Neural cell (in vitro differentiated cells): ENCODE measurements at regions not wholly inside any gene's neighbourhood (a gene's known extent, or its start where the extent isn't known, plus 50 kb on each side); places are given as distances from the start of the nearest gene placed in this dataset.

Experiments used
- H2AFZ ChIP-seq: fragments of 200-600, 300-800 bp; sonication (generic), shearing (Covaris generic); 2 replicates; pipeline ENCODE4 v1.6.0; 2014; ENCODE audit warnings: low read depth, mild to moderate bottlenecking, antibody characterized with exemption, low read length, moderate library complexity
- H3F3A ChIP-seq: fragments of 200-600 bp; shearing (Covaris generic); 2 replicates; pipeline ENCODE4 v1.6.1; 2016; ENCODE audit warnings: mild to moderate bottlenecking, moderate library complexity, mixed read lengths, antibody characterized with exemption, low read length; ENCODE audit not compliant: insufficient read depth, poor library complexity, severe bottlenecking
- H3K27ac ChIP-seq: fragments of 200-600, 300-800 bp; sonication (generic), shearing (Covaris generic); 2 replicates; pipeline ENCODE4 v1.5.1; 2014; ENCODE audit warnings: mild to moderate bottlenecking, low read length, moderate library complexity
- H3K27me3 ChIP-seq: fragments of 300-800, 200-600 bp; sonication (generic), shearing (Covaris generic); 2 replicates; pipeline ENCODE4 v1.6.0; 2014; ENCODE audit warnings: mild to moderate bottlenecking, low read depth, low read length, moderate library complexity; ENCODE audit not compliant: insufficient read depth
- H3K36me3 ChIP-seq: fragments of 300-800, 200-600 bp; sonication (generic), shearing (Covaris generic); 2 replicates; pipeline ENCODE4 v1.5.1; 2014; ENCODE audit warnings: mild to moderate bottlenecking, antibody characterized with exemption, low read length, moderate library complexity; ENCODE audit not compliant: insufficient read depth
- H3K4me2 ChIP-seq: fragments of 300-800, 200-600 bp; sonication (generic), shearing (Covaris generic); 2 replicates; pipeline ENCODE4 v1.6.0; 2014; ENCODE audit warnings: mild to moderate bottlenecking, low read length
- H3K4me3 ChIP-seq: fragments of 300-800, 200-600 bp; sonication (generic), shearing (Covaris generic); 2 replicates; pipeline ENCODE4 v1.5.1; 2014; ENCODE audit warnings: mild to moderate bottlenecking, low read length, moderate library complexity
- H3K79me2 ChIP-seq: fragments of 200-600 bp; shearing (Covaris generic); replicated peaks from 2 replicates; pipeline ENCODE4 v1.6.0; 2014; ENCODE audit warnings: mild to moderate bottlenecking, low read length, moderate library complexity; ENCODE audit not compliant: insufficient read depth
- H3K9ac ChIP-seq: fragments of 300-800, 200-600 bp; sonication (generic), shearing (Covaris generic); 2 replicates; pipeline ENCODE4 v1.6.1; 2016; ENCODE audit warnings: mild to moderate bottlenecking, low read length, mixed read lengths
- H3K9me2 ChIP-seq: fragments of 200-600 bp; shearing (Covaris generic); 2 replicates; pipeline ENCODE4 v1.6.1; 2016; ENCODE audit warnings: mild to moderate bottlenecking, low read length, mixed read lengths; ENCODE audit not compliant: insufficient read depth
- H3K9me3 ChIP-seq: fragments of 200-600, 300-800 bp; sonication (generic), shearing (Covaris generic); 2 replicates; pipeline ENCODE4 v1.6.1; 2016; ENCODE audit warnings: mild to moderate bottlenecking, mixed run types, low read length, moderate library complexity, mixed read lengths
- H4K20me1 ChIP-seq: fragments of 200-600 bp; shearing (Covaris generic); 2 replicates; pipeline ENCODE4 v1.6.1; 2016; ENCODE audit warnings: mild to moderate bottlenecking, mixed run types; ENCODE audit not compliant: insufficient read depth
- CTCF ChIP-seq: fragments of 450-650 bp; IDR thresholded peaks from 2 replicates; pipeline ENCODE4 v1.5.1; 2014; ENCODE audit warnings: antibody characterized with exemption, mild to moderate bottlenecking, moderate library complexity; ENCODE audit not compliant: poor library complexity, severe bottlenecking
- EP300 ChIP-seq: fragments of 450-650 bp; conservative IDR thresholded peaks from 2 replicates; pipeline ENCODE4 v1.6.1; 2014; ENCODE audit warnings: antibody characterized with exemption, mild to moderate bottlenecking, moderate library complexity; ENCODE audit not compliant: poor library complexity, severe bottlenecking
- EZH2 ChIP-seq: fragments of 200-600, 300-800 bp; shearing (Covaris generic), sonication (generic); IDR thresholded peaks from 2 replicates; pipeline ENCODE4 v1.6.1; 2014; ENCODE audit warnings: antibody characterized with exemption, low read length, borderline replicate concordance, mild to moderate bottlenecking; ENCODE audit not compliant: insufficient read depth, poor library complexity, severe bottlenecking
- MXI1 ChIP-seq: fragments of 450-650 bp; conservative IDR thresholded peaks from 2 replicates; pipeline ENCODE4 v1.6.1; 2014; ENCODE audit warnings: antibody characterized with exemption, mild to moderate bottlenecking; ENCODE audit not compliant: poor library complexity, severe bottlenecking
- POLR2AphosphoS5 ChIP-seq: IDR thresholded peaks from 2 replicates; pipeline ENCODE4 v1.6.1; 2012
- RAD21 ChIP-seq: fragments of 450-650 bp; conservative IDR thresholded peaks from 2 replicates; pipeline ENCODE4 v1.6.1; 2014; ENCODE audit warnings: antibody characterized with exemption, mild to moderate bottlenecking, moderate library complexity
- SMC3 ChIP-seq: fragments of 450-650 bp; conservative IDR thresholded peaks from 2 replicates; pipeline ENCODE4 v1.6.1; 2014; ENCODE audit warnings: antibody characterized with exemption, mild to moderate bottlenecking, moderate library complexity; ENCODE audit not compliant: poor library complexity
- TAF1 ChIP-seq: IDR thresholded peaks from 2 replicates; pipeline ENCODE4 v1.6.1; 2012; ENCODE audit warnings: low read depth
- TF ChIP-seq, protein P1 (sequence below): IDR thresholded peaks from 2 replicates; pipeline ENCODE4 v1.6.1; 2012; ENCODE audit warnings: borderline replicate concordance

GRCh38 chr20:39211060-39211748 is 249.1 kb downstream of the DHX35 start:
- H3K79me2 ChIP-seq = no peaks in the 10 kb centered on the region
- no peaks in the 10 kb centered on the region for H3F3A ChIP-seq
- no peak overlapping the region for H3K27ac ChIP-seq
- no peak for TF ChIP-seq MXI1
- TF ChIP-seq, protein P1, sequence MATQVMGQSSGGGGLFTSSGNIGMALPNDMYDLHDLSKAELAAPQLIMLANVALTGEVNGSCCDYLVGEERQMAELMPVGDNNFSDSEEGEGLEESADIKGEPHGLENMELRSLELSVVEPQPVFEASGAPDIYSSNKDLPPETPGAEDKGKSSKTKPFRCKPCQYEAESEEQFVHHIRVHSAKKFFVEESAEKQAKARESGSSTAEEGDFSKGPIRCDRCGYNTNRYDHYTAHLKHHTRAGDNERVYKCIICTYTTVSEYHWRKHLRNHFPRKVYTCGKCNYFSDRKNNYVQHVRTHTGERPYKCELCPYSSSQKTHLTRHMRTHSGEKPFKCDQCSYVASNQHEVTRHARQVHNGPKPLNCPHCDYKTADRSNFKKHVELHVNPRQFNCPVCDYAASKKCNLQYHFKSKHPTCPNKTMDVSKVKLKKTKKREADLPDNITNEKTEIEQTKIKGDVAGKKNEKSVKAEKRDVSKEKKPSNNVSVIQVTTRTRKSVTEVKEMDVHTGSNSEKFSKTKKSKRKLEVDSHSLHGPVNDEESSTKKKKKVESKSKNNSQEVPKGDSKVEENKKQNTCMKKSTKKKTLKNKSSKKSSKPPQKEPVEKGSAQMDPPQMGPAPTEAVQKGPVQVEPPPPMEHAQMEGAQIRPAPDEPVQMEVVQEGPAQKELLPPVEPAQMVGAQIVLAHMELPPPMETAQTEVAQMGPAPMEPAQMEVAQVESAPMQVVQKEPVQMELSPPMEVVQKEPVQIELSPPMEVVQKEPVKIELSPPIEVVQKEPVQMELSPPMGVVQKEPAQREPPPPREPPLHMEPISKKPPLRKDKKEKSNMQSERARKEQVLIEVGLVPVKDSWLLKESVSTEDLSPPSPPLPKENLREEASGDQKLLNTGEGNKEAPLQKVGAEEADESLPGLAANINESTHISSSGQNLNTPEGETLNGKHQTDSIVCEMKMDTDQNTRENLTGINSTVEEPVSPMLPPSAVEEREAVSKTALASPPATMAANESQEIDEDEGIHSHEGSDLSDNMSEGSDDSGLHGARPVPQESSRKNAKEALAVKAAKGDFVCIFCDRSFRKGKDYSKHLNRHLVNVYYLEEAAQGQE = no peak
- TF ChIP-seq CTCF = no peak
- TF ChIP-seq EZH2 = no peak
- no peak for TF ChIP-seq TAF1
- TF ChIP-seq POLR2AphosphoS5 = no peak
- TF ChIP-seq RAD21 = no peak
- no peak for TF ChIP-seq SMC3
- TF ChIP-seq EP300 = no peak
- no peaks in the 10 kb centered on the region for H3K9me3 ChIP-seq
- H3K9ac ChIP-seq = no peak overlapping the region
- no peak overlapping the region for H3K4me3 ChIP-seq
- no peaks in the 10 kb centered on the region for H3K9me2 ChIP-seq
- no peaks in the 10 kb centered on the region for H4K20me1 ChIP-seq
- no peak overlapping the region for H2AFZ ChIP-seq
- H3K27me3 ChIP-seq = no peaks in the 10 kb centered on the region
- no peaks in the 10 kb centered on the region for H3K36me3 ChIP-seq
- no peak overlapping the region for H3K4me2 ChIP-seq

- Histone ChIP-seq H3F3A (no peaks in the 10 kb centered on the region), H3K36me3 (no peaks in the 10 kb centered on the region), H3K4me3 (no peak overlapping the region), H3K9me2 (no peaks in the 10 kb centered on the region), H3K4me2 (no peak overlapping the region), H3K27ac (no peak overlapping the region), H3K9ac (no peak overlapping the region), H3K27me3 (no peaks in the 10 kb centered on the region), H3K9me3 (no peaks in the 10 kb centered on the region), H2AFZ (no peak overlapping the region), H3K79me2 (no peaks in the 10 kb centered on the region), H4K20me1 (no peaks in the 10 kb centered on the region)
- TF ChIP-seq MXI1 (no peak), SMC3 (no peak), RAD21 (no peak)
- TF ChIP-seq, protein P1 = no peak
Measured at GRCh38 chr20:39210341-39211036, 248.3 kb downstream of the DHX35 start.
